AG04450 (cell line): ENCODE measurements at regions not wholly inside any gene's neighbourhood (a gene's known extent, or its start where the extent isn't known, plus 50 kb on each side); places are given as distances from the start of the nearest gene placed in this dataset.

ENCODE experiments used
- CTCF ChIA-PET: fragments of 300-600, 350-600 bp; formaldehyde crosslinking; extraction: SDS; loops from one replicate; lab custom pipeline; 2022; ENCODE audit warnings: antibody characterized with exemption, inconsistent platforms; lab: Charles Lee
- POLR2A ChIA-PET: fragments of 350-600 bp; formaldehyde crosslinking; extraction: SDS; loops from one replicate; lab custom pipeline; 2021; ENCODE audit warnings: antibody characterized with exemption, inconsistent platforms; lab: Yijun Ruan, JAX
- DNase-seq: peaks from one replicate; pipeline ENCODE4 v3.0.0-alpha.2; 2011; ENCODE audit warnings: low read depth, low spot score
- H3K27ac ChIP-seq: one replicate; pipeline ENCODE4 v1.5.1; 2012; ENCODE audit warnings: low read depth, low read length, control low read depth
- H3K27me3 ChIP-seq: one replicate; pipeline ENCODE4 v1.6.0; 2012; ENCODE audit warnings: low read length; ENCODE audit not compliant: control insufficient read depth, insufficient read depth
- H3K4me3 ChIP-seq: 2 replicates; pipeline ENCODE4 v1.5.1; 2011; ENCODE audit warnings: mild to moderate bottlenecking, low read depth, low read length, control low read depth
- H3K9me3 ChIP-seq: 2 replicates; pipeline ENCODE4 v1.5.1; 2012; ENCODE audit warnings: low read length; ENCODE audit not compliant: control insufficient read depth, insufficient read depth
- TF ChIP-seq, protein P1 (sequence below): IDR thresholded peaks from 2 replicates; pipeline ENCODE4 v1.5.1; 2011; ENCODE audit warnings: low read depth, low read length, control low read depth, inconsistent platforms

DNA sequence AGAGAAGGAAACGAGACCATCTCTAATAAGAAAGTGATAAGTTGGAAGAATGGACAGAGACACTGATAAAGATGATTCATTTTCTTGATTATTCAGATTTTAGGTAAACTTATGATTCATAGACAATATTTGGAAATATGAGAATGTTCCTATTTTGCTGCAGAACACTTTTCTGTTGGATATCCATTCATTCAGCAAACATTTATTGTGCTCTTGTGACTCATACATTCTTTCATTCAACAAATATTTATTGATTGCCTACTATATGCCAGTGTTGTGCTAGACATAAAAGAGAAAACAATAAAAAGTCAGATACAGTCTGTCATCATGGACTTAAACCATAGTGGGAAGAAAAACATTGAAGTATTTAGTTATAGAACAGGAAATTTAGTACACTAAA, 1232.0 kb downstream of the STIM2 start:
- POLR2A ChIA-PET, result no interaction called here
- TF ChIP-seq, protein P1, sequence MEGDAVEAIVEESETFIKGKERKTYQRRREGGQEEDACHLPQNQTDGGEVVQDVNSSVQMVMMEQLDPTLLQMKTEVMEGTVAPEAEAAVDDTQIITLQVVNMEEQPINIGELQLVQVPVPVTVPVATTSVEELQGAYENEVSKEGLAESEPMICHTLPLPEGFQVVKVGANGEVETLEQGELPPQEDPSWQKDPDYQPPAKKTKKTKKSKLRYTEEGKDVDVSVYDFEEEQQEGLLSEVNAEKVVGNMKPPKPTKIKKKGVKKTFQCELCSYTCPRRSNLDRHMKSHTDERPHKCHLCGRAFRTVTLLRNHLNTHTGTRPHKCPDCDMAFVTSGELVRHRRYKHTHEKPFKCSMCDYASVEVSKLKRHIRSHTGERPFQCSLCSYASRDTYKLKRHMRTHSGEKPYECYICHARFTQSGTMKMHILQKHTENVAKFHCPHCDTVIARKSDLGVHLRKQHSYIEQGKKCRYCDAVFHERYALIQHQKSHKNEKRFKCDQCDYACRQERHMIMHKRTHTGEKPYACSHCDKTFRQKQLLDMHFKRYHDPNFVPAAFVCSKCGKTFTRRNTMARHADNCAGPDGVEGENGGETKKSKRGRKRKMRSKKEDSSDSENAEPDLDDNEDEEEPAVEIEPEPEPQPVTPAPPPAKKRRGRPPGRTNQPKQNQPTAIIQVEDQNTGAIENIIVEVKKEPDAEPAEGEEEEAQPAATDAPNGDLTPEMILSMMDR, result no peak
- no peak for DNase-seq
- H3K4me3 ChIP-seq, result no peak overlapping the region
- no peak overlapping the region for H3K27ac ChIP-seq
- H3K27me3 ChIP-seq, result no peaks in the 10 kb centered on the region
- CTCF ChIA-PET, result no interaction called here
- H3K9me3 ChIP-seq, result no peaks in the 10 kb centered on the region

DNA sequence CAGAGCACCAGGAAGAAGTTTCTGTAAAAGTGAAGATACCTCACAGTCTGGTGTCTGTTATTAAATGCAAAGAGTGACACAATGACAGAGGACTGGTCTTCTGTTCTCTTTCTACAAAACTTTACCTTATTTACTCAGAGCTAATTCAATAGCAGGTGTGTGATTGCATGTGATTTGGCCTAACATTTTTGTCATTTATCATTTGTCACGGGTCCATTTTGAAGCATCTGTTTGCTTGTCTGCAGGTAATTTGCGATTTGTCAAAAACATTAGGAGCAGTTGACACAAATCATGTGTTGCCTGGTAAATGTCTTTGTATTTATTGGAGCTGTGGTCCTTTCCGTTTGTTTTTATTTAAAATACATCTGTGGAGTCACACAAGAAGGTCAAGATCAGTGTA, 1232.4 kb downstream of the STIM2 start:
- Histone ChIP-seq H3K9me3 (no peaks in the 10 kb centered on the region), H3K4me3 (no peak overlapping the region), H3K27ac (no peak overlapping the region), H3K27me3 (no peaks in the 10 kb centered on the region)
- POLR2A ChIA-PET, result no interaction called here
- CTCF ChIA-PET, result no interaction called here
- DNase-seq, result no peak
- TF ChIP-seq, protein P1, result no peak

DNA sequence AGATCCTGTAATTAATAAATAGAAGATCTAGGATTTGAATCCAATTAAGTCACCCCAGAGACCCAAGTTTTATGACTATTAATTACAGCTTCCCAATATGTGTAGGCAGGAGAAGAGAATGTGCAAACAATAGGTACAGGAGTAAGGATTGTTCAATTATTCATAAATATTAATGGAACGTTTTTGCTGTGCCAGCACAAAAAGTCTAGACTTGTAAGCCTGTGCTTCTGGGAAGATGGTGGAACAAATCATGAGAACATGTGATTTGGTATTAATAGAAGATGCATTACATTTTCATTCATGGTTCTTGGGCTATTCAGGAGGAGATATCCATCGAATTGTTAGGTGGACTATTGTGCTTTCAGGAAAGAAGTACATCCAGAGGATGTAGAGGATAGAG, 1240.9 kb downstream of the STIM2 start:
- TF ChIP-seq, protein P1, result no peak
- Histone ChIP-seq H3K27me3 (no peaks in the 10 kb centered on the region), H3K4me3 (no peak overlapping the region), H3K27ac (no peak overlapping the region), H3K9me3 (no peaks in the 10 kb centered on the region)
- ChIA-PET CTCF (interaction anchor here (1.1 kb wide), 1 partner anchor 27 kb away, joined by 4 read pairs; no protein-coding TSS in a partner anchor), POLR2A (no interaction called here)
- no peak for DNase-seq

GRCh38 chr4:28105271-28105859, 1244.7 kb downstream of the STIM2 start:
- Histone ChIP-seq H3K4me3 (no peak overlapping the region), H3K9me3 (no peaks in the 10 kb centered on the region), H3K27me3 (no peaks in the 10 kb centered on the region), H3K27ac (no peak overlapping the region)
- ChIA-PET POLR2A (no interaction called here), CTCF (no interaction called here)
- no peak for DNase-seq
- TF ChIP-seq, protein P1, result no peak

DNA sequence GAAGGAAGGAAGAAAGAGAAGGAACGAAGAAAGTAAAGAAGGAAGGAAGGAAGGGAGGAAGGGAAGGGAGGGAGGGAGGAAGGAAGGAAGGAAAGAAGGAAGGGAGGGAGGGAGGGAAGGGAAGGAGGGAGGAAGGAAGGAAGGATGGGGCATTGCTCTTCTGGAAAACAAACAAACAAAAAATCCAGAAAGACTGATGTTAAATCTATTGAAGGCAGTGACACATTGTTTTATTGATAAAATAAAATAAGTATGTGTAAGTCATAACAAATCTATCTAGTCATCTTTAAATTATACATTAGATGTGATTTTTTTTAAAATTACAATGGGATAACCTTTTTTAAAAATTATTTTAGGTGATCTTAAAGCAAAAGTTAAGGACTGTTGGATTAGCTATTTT, 1245.5 kb downstream of the STIM2 start:
- ChIA-PET POLR2A (no interaction called here), CTCF (no interaction called here)
- Histone ChIP-seq H3K4me3 (no peak overlapping the region), H3K9me3 (no peaks in the 10 kb centered on the region), H3K27ac (no peak overlapping the region), H3K27me3 (no peaks in the 10 kb centered on the region)
- TF ChIP-seq, protein P1, result no peak
- no peak for DNase-seq
